ENCODE measurements at regions not wholly inside any gene's neighbourhood (a gene's known extent, or its start where the extent isn't known, plus 50 kb on each side); places are given as distances from the start of the nearest gene placed in this dataset.
"Not testable (repeated sequence)": the region's sequence is repeated elsewhere in the genome, so short reads cannot be mapped to it uniquely, and the experiment has no call there.

DNA sequence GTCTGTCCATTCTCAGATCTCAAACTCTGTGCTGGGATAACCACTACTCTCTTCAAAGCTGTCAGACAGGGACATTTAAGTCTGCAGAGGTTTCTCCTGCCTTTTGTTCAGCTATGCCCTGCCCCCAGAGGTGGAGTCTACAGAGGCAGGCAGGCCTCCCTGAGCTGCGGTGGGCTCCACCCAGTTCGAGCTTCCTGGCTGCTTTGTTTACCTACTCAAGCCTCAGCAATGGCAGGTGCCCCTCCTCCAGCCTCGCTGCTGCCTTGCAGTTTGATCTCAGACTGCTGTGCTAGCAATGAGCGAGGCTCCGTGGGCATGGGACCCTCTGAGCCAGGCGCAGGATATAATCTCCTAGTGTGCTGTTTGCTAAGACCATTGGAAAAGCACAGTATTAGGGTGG, 53.1 kb upstream of the HUNK start:
- not testable (repeated sequence) for H3K4me3 ChIP-seq (ENCODE audit: insufficient read depth, low read length, poor library complexity, severe bottlenecking); H3K36me3 ChIP-seq (ENCODE audit: low read length); H3K9me3 ChIP-seq (ENCODE audit: insufficient read depth, low read length); H2AFZ ChIP-seq (ENCODE audit: low read depth, low read length, severe bottlenecking); H4K20me1 ChIP-seq (ENCODE audit: low read depth, low read length); H3K27ac ChIP-seq (ENCODE audit: low read depth, low read length); H3K79me2 ChIP-seq (ENCODE audit: insufficient read depth, low read length); H3K27me3 ChIP-seq (ENCODE audit: low read length); H3K9me2 ChIP-seq (replicated peaks; ENCODE audit: insufficient read depth, low read length); H3K4me2 ChIP-seq (ENCODE audit: low read depth, low read length, poor library complexity, severe bottlenecking); H3F3A ChIP-seq (ENCODE audit: insufficient read depth); H3K9ac ChIP-seq (ENCODE audit: low read length)

DNA sequence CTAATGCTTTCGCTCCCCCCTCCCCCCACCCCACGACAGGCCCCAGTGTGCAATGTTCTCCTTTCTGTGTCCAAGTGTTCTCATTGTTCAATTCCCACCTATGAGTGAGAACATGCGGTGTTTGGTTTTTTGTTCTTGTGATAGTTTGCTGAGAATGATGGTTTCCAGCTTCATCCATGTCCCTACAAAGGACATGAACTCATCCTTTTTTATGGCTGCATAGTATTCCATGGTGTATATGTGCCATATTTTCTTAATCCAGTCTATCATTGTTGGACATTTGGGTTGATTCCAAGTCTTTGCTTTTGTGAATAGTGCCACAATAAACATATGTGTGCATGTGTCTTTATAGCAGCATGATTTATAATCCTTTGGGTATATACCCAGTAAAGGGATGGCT, 58.5 kb upstream of the HUNK start:
- not testable (repeated sequence) for H2AFZ ChIP-seq (ENCODE audit: low read depth, low read length, severe bottlenecking); H3K4me2 ChIP-seq (ENCODE audit: low read depth, low read length, poor library complexity, severe bottlenecking); H3K79me2 ChIP-seq (ENCODE audit: insufficient read depth, low read length); H3K9ac ChIP-seq (ENCODE audit: low read length); H3K36me3 ChIP-seq (ENCODE audit: low read length); H3K9me2 ChIP-seq (replicated peaks; ENCODE audit: insufficient read depth, low read length); H4K20me1 ChIP-seq (ENCODE audit: low read depth, low read length); H3K27ac ChIP-seq (ENCODE audit: low read depth, low read length); H3K27me3 ChIP-seq (ENCODE audit: low read length); H3K9me3 ChIP-seq (ENCODE audit: insufficient read depth, low read length); H3F3A ChIP-seq (ENCODE audit: insufficient read depth); H3K4me3 ChIP-seq (ENCODE audit: insufficient read depth, low read length, poor library complexity, severe bottlenecking)

DNA sequence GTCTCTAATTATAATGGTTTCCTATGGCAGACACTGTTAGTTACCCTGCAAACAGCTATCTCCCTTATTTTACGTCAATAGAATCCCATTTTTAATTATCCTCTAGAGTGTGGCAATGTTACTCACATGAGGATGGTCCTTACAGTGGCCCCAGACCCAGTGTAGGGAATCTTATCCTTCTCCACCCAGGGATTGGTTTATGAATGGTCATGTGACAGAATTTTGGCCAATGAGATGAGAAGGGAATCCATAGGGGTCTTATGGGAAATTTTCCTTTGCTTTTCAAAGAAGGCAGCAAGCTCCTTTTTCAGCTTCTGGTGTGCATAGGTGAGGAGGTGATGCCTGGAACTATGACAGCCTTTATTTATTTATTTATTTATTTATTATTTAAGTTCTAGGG, 59.0 kb upstream of the HUNK start:
- no peak overlapping the region for H3K9ac ChIP-seq (ENCODE audit: low read length)
- no peaks in the 10 kb centered on the region for H3K9me2 ChIP-seq (replicated peaks; ENCODE audit: insufficient read depth, low read length)
- no peaks in the 10 kb centered on the region for H3K36me3 ChIP-seq (ENCODE audit: low read length)
- TF ChIP-seq, protein P1, sequence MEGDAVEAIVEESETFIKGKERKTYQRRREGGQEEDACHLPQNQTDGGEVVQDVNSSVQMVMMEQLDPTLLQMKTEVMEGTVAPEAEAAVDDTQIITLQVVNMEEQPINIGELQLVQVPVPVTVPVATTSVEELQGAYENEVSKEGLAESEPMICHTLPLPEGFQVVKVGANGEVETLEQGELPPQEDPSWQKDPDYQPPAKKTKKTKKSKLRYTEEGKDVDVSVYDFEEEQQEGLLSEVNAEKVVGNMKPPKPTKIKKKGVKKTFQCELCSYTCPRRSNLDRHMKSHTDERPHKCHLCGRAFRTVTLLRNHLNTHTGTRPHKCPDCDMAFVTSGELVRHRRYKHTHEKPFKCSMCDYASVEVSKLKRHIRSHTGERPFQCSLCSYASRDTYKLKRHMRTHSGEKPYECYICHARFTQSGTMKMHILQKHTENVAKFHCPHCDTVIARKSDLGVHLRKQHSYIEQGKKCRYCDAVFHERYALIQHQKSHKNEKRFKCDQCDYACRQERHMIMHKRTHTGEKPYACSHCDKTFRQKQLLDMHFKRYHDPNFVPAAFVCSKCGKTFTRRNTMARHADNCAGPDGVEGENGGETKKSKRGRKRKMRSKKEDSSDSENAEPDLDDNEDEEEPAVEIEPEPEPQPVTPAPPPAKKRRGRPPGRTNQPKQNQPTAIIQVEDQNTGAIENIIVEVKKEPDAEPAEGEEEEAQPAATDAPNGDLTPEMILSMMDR (IDR thresholded peaks at IDR 0.05; ENCODE audit: insufficient read depth, low read length, poor library complexity, severe bottlenecking): no peak
- TF ChIP-seq EZH2phosphoT487 (conservative IDR thresholded peaks at IDR 0.05; ENCODE audit: low read length): no peak
- H2AFZ ChIP-seq (ENCODE audit: low read depth, low read length, severe bottlenecking): no peak overlapping the region
- H3K9me3 ChIP-seq (ENCODE audit: insufficient read depth, low read length): no peaks in the 10 kb centered on the region
- no peaks in the 10 kb centered on the region for H3K79me2 ChIP-seq (ENCODE audit: insufficient read depth, low read length)
- no peak overlapping the region for H3K4me2 ChIP-seq (ENCODE audit: low read depth, low read length, poor library complexity, severe bottlenecking)
- no peaks in the 10 kb centered on the region for H4K20me1 ChIP-seq (ENCODE audit: low read depth, low read length)
- H3K27me3 ChIP-seq (ENCODE audit: low read length): no peaks in the 10 kb centered on the region
- H3K4me3 ChIP-seq (ENCODE audit: insufficient read depth, low read length, poor library complexity, severe bottlenecking): no peak overlapping the region
- H3F3A ChIP-seq (ENCODE audit: insufficient read depth): no peaks in the 10 kb centered on the region
- H3K27ac ChIP-seq (ENCODE audit: low read depth, low read length): no peak overlapping the region

DNA sequence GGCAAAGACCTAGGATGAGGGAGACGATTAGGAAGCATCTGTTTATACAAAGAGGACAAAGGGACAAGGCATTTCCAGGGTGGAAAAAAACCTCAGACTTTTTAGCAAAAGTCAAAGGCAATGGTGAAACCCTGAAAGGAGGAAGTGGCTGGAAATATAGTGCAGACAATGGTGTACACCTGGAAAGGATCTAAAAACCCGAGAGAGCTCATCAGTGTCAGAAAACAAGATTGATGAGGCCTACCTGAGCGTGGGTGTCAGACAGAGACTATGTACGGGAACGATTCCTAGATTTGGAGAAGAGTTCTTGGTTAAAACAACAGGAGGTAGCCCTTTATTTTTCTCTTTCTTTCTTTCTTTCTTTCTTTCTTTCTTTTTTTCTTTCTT, 68.8 kb upstream of the HUNK start:
- no peak overlapping the region for H3K4me2 ChIP-seq (ENCODE audit: low read depth, low read length, poor library complexity, severe bottlenecking)
- no peak overlapping the region for H3K27ac ChIP-seq (ENCODE audit: low read depth, low read length)
- H3K27me3 ChIP-seq (ENCODE audit: low read length): no peaks in the 10 kb centered on the region
- no peak overlapping the region for H3K9ac ChIP-seq (ENCODE audit: low read length)
- no peaks in the 10 kb centered on the region for H3F3A ChIP-seq (ENCODE audit: insufficient read depth)
- H2AFZ ChIP-seq (ENCODE audit: low read depth, low read length, severe bottlenecking): no peak overlapping the region
- no peaks in the 10 kb centered on the region for H3K79me2 ChIP-seq (ENCODE audit: insufficient read depth, low read length)
- no peaks in the 10 kb centered on the region for H3K36me3 ChIP-seq (ENCODE audit: low read length)
- no peaks in the 10 kb centered on the region for H3K9me2 ChIP-seq (replicated peaks; ENCODE audit: insufficient read depth, low read length)
- no peaks in the 10 kb centered on the region for H3K9me3 ChIP-seq (ENCODE audit: insufficient read depth, low read length)
- no peak overlapping the region for H3K4me3 ChIP-seq (ENCODE audit: insufficient read depth, low read length, poor library complexity, severe bottlenecking)
- no peak for TF ChIP-seq EZH2phosphoT487 (conservative IDR thresholded peaks at IDR 0.05; ENCODE audit: low read length)
- TF ChIP-seq, protein P1 (IDR thresholded peaks at IDR 0.05; ENCODE audit: insufficient read depth, low read length, poor library complexity, severe bottlenecking): no peak
- H4K20me1 ChIP-seq (ENCODE audit: low read depth, low read length): no peaks in the 10 kb centered on the region
